GM23338 (cell line): ENCODE measurements at regions not wholly inside any gene's neighbourhood (a gene's known extent, or its start where the extent isn't known, plus 50 kb on each side); places are given as distances from the start of the nearest gene placed in this dataset.

ENCODE experiments used
- ATAC-seq: fragments of 200-7000 bp; cut with Tn5 transposase; 3 replicates; pipeline ENCODE4 v1.9.1; 2020
- DNase-seq: peaks from one replicate; pipeline ENCODE4 v3.0.0-alpha.2; 2015; ENCODE audit warnings: low spot score
- H2AFZ ChIP-seq: fragments of 200-600 bp; sonication (generic); 2 replicates; pipeline ENCODE4 v1.8.0; 2016; ENCODE audit warnings: antibody characterized with exemption, mild to moderate bottlenecking, moderate library complexity
- H3F3A ChIP-seq: fragments of 200-600 bp; sonication (generic); replicated peaks from 2 replicates; pipeline ENCODE4 v1.8.0; 2017; ENCODE audit warnings: antibody characterized with exemption, mixed run types, low read depth
- H3K27ac ChIP-seq: fragments of 200-600 bp; sonication (generic); 2 replicates; pipeline ENCODE4 v1.6.1; 2016; ENCODE audit warnings: low read depth
- H3K27me3 ChIP-seq: fragments of 200-600 bp; sonication (generic); 2 replicates; pipeline ENCODE4 v1.8.0; 2016; ENCODE audit warnings: mild to moderate bottlenecking, mixed run types, moderate library complexity; ENCODE audit not compliant: insufficient read depth
- H3K36me3 ChIP-seq: fragments of 200-600 bp; sonication (generic); 2 replicates; pipeline ENCODE4 v1.8.0; 2016; ENCODE audit warnings: mild to moderate bottlenecking; ENCODE audit not compliant: insufficient read depth
- H3K4me1 ChIP-seq: fragments of 200-600 bp; sonication (generic); 2 replicates; pipeline ENCODE4 v1.8.0; 2016; ENCODE audit warnings: mild to moderate bottlenecking, moderate library complexity; ENCODE audit not compliant: insufficient read depth
- H3K4me2 ChIP-seq: fragments of 200-600 bp; sonication (generic); 2 replicates; pipeline ENCODE4 v1.7.1; 2017; ENCODE audit warnings: mixed run types
- H3K4me3 ChIP-seq: fragments of 200-600 bp; sonication (generic); 2 replicates; pipeline ENCODE4 v1.6.1; 2016; ENCODE audit warnings: mixed run types
- H3K79me2 ChIP-seq: fragments of 200-600 bp; sonication (generic); replicated peaks from 2 replicates; pipeline ENCODE4 v1.8.0; 2017; ENCODE audit warnings: mild to moderate bottlenecking; ENCODE audit not compliant: insufficient read depth
- H3K9me2 ChIP-seq: fragments of 200-600 bp; sonication (generic); 2 replicates; pipeline ENCODE4 v1.8.0; 2017; ENCODE audit not compliant: insufficient read depth
- H4K20me1 ChIP-seq: fragments of 200-600 bp; sonication (generic); replicated peaks from 2 replicates; pipeline ENCODE4 v1.8.0; 2017; ENCODE audit warnings: mild to moderate bottlenecking; ENCODE audit not compliant: insufficient read depth
- H3K27ac Mint-ChIP-seq: 2 replicates; pipeline ENCODE4 v1.8.0; 2020; ENCODE audit warnings: inconsistent platforms, mild to moderate bottlenecking, moderate library complexity, mixed read lengths
- H3K27me3 Mint-ChIP-seq: 3 replicates; pipeline ENCODE4 v1.8.0; 2022; ENCODE audit warnings: low read depth, mild to moderate bottlenecking, moderate library complexity, mixed read lengths, inconsistent platforms; ENCODE audit not compliant: insufficient read depth, poor library complexity
- H3K36me3 Mint-ChIP-seq: 3 replicates; pipeline ENCODE4 v1.8.0; 2021; ENCODE audit warnings: low read depth, mild to moderate bottlenecking, inconsistent platforms, moderate library complexity, mixed read lengths
- H3K4me1 Mint-ChIP-seq: 3 replicates; pipeline ENCODE4 v1.8.0; 2020; ENCODE audit warnings: mild to moderate bottlenecking, inconsistent platforms, mixed read lengths
- H3K4me3 Mint-ChIP-seq: 3 replicates; pipeline ENCODE4 v1.8.0; 2021; ENCODE audit warnings: moderate library complexity, mild to moderate bottlenecking, inconsistent platforms, mixed read lengths
- H3K9me3 Mint-ChIP-seq: 3 replicates; pipeline ENCODE4 v1.8.0; 2020; ENCODE audit warnings: moderate library complexity, mild to moderate bottlenecking, inconsistent platforms, mixed read lengths
- CREB1 ChIP-seq: fragments of 250-450 bp; sonication (Bioruptor Pico); IDR thresholded peaks from 2 replicates; pipeline ENCODE4 v1.5.0; 2020; ENCODE audit warnings: low read depth, mild to moderate bottlenecking, moderate library complexity
- CTCF ChIP-seq, 2 experiments: fragments of 200-600 bp in 1 of 2; sonication (generic) in 1 of 2; conservative IDR thresholded peaks; 2 replicates each; pipeline versions ENCODE4 v1.5.1 to v1.6.1; 2016 to 2017; ENCODE audit warnings: antibody characterized with exemption in 2 of 2, low read depth in 2 of 2, mild to moderate bottlenecking in 2 of 2, moderate library complexity in 1 of 2
- ETS1 ChIP-seq: IDR thresholded peaks from 2 replicates; pipeline ENCODE4 v1.6.1; 2016; ENCODE audit warnings: antibody characterized with exemption
- EZH2 ChIP-seq: fragments of 200-600 bp; sonication (generic); IDR thresholded peaks from one replicate; pipeline ENCODE4 v1.8.0; 2017; ENCODE audit warnings: antibody characterized with exemption, mild to moderate bottlenecking, low read depth; ENCODE audit not compliant: unreplicated experiment
- EZH2phosphoT487 ChIP-seq: fragments of 200-600 bp; sonication (generic); IDR thresholded peaks from one replicate; pipeline ENCODE4 v1.8.1; 2018; ENCODE audit warnings: antibody characterized with exemption; ENCODE audit not compliant: unreplicated experiment
- JUNB ChIP-seq: IDR thresholded peaks from one replicate; pipeline ENCODE4 v1.6.1; 2016; ENCODE audit warnings: antibody characterized with exemption; ENCODE audit not compliant: unreplicated experiment
- POLR2AphosphoS5 ChIP-seq: IDR thresholded peaks from 2 replicates; pipeline ENCODE4 v1.6.1; 2016; ENCODE audit warnings: antibody characterized with exemption, low read depth
- REST ChIP-seq: IDR thresholded peaks from one replicate; pipeline ENCODE4 v1.6.1; 2018; ENCODE audit warnings: antibody characterized with exemption; ENCODE audit not compliant: unreplicated experiment
- STAT1 ChIP-seq: IDR thresholded peaks from one replicate; pipeline ENCODE4 v1.6.1; 2016; ENCODE audit warnings: antibody characterized with exemption; ENCODE audit not compliant: unreplicated experiment
- ZNF114 ChIP-seq: fragments of 250-450 bp; sonication (Bioruptor Pico); IDR thresholded peaks from 2 replicates; pipeline ENCODE4 v1.5.0; 2020; ENCODE audit warnings: mild to moderate bottlenecking, moderate library complexity
- ZNF331 ChIP-seq: fragments of 250-450 bp; sonication (Bioruptor Pico); IDR thresholded peaks from 2 replicates; pipeline ENCODE4 v1.5.0; 2020; ENCODE audit warnings: low read depth, mild to moderate bottlenecking, moderate library complexity

- Mint-ChIP-seq H3K4me3 (no peak overlapping the region), H3K27ac (no peak overlapping the region), H3K9me3 (no peaks in the 10 kb centered on the region), H3K4me1 (0 out of 3 replicates have a peak, but pooled peaks cover 2% of the 10 kb centered on the region), H3K27me3 (no peaks in the 10 kb centered on the region), H3K36me3 (no peaks in the 10 kb centered on the region)
- no peaks in the 10 kb centered on the region for H3F3A ChIP-seq
- H3K27ac ChIP-seq: no peak overlapping the region
- H3K4me3 ChIP-seq: no peak overlapping the region
- TF ChIP-seq CREB1 (CRISPR knock-in tag): no peak
- TF ChIP-seq CTCF (conservative IDR thresholded peaks at IDR 0.05; ENCODE audit: low read depth in 2 of 2): no peak
- TF ChIP-seq ETS1: no peak
- no peak for TF ChIP-seq EZH2phosphoT487
- no peak for TF ChIP-seq STAT1
- TF ChIP-seq POLR2AphosphoS5: no peak
- no peak for TF ChIP-seq REST
- no peak for TF ChIP-seq JUNB
- TF ChIP-seq EZH2: no peak
- no peak for TF ChIP-seq ZNF114 (CRISPR knock-in tag)
- no peak for TF ChIP-seq ZNF331 (CRISPR knock-in tag)
- H2AFZ ChIP-seq: no peak overlapping the region
- H3K9me2 ChIP-seq: no peaks in the 10 kb centered on the region
- H4K20me1 ChIP-seq: no peaks in the 10 kb centered on the region
- no peak for ATAC-seq
- H3K27me3 ChIP-seq: no peaks in the 10 kb centered on the region
- H3K4me1 ChIP-seq: no peaks in the 10 kb centered on the region
- no peak for DNase-seq
- H3K79me2 ChIP-seq: no peaks in the 10 kb centered on the region
- no peaks in the 10 kb centered on the region for H3K36me3 ChIP-seq
- H3K4me2 ChIP-seq: no peak overlapping the region
Measured at GRCh38 chr15:94094310-94094709, 137.1 kb upstream of the MCTP2 start.
